ENCODE measurements at regions not wholly inside any gene's neighbourhood (a gene's known extent, or its start where the extent isn't known, plus 50 kb on each side); places are given as distances from the start of the nearest gene placed in this dataset.
"Not testable (repeated sequence)": the region's sequence is repeated elsewhere in the genome, so short reads cannot be mapped to it uniquely, and the experiment has no call there.

DNA sequence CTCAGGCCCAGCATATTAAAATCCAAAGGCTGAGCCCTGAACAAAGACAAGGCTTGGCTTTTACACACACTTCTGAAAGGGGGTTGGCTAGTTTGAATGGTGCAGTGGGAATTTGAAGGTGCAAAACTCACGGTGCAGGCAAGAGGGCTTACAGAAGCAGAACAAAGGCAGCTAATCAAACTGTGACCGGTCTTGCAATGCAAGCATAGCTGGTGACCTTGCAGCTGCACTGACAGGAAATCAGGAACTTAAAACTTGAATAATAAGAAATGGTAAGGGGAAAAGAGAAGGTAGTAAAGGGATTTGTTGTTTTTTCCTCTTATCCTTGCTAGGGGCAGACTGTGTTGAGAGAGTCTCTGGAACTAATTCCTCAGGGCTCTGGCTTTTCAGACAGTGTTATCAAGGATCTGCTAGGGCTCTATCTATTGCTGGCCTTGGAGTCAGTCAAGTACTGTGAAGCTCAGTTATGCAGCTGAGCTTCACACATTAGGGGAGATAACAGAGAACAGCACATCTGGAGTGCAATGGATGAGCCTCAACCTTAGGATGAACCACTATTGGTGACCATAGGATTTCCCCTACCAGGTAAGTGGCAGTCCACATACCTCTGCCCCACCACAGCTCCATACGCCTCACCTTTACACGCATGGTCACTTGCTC lies 97.6 kb downstream of the PPIAL4G start:
- DNase-seq = no peak

DNA sequence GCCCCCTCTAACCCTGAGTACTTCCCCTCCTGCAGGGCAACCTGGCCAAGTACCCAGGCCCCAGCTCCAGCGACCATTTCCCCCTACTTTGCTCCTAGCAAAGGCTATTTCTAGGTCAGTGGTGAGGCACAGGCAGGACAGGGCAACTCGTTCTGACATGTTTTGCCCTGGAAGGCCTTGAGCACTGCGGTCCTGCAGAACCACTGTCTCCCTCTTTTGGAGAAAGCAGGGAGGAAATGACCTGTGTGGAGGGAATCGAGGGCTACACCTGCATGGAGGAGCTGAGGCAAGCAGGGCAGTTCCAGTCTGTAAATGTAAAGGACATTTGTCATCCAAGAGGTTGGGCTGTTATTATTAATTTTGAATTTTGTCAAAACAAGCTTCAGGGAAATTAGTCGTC lies 99.1 kb downstream of the PPIAL4G start:
- DNase-seq = no peak

DNA sequence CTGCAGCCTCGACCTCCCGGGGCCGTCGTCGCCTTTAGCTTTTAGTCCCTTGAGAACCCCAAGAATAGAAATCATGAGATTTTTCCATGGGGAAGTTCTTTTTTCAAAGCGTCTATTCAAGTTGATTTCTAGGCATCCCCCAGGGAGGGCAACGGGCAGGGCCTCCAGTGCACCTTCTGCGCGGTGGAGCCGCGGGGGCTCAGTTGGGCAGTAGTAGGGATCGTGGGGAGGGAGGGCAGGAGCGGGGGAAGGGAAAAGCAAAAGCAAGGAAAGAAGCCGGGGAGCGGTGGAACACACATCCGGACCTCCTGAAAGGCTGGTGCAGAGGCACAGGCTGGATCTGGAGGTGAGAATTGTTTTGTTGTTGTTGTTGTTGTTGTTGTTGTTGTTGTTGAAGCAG lies 103.4 kb downstream of the PPIAL4G start:
- no peak for DNase-seq

DNA sequence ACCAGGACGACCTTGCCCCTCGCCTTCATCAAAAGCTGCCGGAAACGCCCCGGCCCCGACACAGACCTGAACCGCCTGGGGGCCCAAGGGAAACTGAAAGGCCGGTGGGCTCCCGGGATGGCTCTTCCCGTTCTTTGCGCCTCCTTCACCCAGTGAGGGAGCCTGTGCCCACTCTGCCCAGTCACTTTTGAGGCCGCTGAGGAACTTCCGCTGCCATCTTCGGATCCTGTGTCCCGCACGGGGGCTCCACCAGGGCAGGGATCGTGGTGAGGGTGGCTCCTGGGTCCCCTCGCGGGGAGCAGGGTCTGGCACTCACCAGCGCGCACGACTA lies 104.0 kb downstream of the PPIAL4G start:
- no peak for DNase-seq

DNA sequence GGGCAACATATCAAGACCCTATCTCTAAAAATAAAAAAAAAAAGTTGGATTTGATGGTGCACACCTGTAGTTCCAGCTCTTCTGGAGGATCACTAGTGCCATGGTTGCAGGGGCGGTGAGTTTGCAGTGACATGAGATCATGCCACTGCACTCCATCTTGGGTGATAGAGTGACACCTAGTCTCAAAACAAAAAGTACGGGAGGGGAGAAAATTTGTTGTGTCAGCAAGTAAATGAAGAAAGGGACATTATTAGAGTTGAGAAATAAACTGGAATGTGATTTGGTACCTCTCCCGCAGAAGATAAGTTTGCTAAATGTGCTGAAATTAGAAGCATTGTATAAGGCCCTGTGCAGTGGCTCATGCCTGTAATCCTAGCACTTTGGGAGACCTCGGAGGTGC lies 105.1 kb downstream of the PPIAL4G start:
- DNase-seq = not testable (repeated sequence)

DNA sequence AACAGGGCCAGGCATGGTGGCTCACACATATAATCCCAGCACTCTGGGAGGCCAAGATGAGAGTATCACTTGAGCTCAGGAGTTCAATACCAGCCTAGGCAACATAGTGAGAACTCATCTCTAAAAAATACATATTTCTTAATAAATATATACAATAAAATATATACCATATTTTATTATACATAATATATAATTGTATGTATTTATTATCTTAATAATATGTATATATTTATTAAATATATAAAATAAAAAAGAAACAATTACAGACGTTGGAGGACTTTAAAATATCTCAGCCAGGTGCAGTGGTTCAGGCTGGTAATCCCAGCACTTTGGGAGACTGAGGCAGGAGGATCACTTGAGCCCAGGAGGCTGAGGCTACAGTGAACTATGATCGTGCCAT lies 106.1 kb downstream of the PPIAL4G start:
- not testable (repeated sequence) for DNase-seq

DNA sequence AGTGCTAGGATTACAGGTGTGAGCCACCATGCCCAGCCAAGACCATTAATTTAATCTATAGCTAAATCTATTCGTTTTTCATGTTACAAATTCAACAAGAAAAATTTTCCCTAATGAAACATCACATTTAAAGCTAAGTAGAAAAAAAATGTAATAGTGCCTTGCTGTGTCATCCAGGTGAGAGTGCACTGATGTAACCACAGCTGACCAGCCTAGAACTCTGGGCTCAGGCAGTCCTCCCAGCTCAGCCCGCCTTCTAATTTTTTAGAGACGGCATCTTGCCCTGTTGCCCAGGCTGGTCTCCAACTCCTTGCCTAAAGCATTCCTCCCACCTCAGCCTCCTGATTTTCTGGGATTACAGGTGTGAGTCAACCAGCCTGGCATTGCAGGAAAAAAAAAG lies 109.0 kb downstream of the PPIAL4G start:
- DNase-seq = no peak

DNA sequence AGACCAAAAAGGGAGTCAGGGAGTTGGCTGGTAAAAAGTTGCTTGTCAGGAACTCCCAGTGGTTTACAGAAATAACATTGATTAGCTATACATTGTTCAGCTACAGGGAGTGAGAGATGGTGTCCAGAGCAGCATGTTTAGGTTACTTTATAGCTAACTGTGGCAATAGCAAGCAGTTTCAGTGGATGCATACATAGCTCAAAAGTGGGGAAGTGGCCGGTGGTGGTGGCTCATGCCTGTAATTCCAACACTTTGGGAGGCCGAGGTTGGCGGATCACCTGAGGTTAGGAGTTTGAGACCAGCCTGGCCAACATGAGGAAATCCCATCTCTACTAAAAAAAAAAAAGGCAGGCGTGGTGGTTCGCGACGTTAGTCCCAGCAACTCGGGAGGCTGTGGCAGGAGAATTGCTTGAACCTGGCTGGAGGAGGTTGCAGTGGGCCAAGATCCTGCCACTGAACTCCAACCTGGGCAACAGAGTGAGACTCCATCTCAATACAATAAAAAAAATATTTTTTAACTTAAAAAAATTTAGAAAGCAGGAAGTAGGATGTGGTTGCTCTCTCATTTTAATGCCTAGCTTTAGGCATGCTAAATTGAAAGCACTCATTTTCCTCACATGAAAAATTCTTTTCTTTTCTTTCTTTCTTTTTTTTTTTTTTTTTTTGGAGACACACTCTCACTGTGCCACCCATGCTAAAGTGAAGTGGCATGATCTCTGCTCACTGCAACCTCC lies 109.7 kb downstream of the PPIAL4G start:
- no peak for DNase-seq

DNA sequence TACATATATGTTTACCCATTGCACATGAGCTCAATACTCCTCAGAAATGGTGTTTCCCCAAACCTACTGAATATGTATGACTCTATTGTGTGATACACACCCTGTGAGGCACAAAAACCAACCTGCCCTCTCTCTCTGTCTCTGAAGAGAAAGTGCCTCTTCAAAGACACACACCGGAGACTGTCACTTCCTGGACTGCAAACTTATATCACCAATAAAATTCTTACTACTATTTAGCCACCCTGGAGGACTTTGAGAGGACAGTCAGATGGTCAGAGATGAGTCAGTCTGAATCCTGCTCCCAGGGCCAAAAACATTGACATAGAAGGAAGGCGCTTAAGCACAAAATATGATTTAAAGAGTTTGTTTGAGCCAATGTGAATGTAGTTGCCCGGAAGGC lies 110.4 kb downstream of the PPIAL4G start:
- DNase-seq = no peak

DNA sequence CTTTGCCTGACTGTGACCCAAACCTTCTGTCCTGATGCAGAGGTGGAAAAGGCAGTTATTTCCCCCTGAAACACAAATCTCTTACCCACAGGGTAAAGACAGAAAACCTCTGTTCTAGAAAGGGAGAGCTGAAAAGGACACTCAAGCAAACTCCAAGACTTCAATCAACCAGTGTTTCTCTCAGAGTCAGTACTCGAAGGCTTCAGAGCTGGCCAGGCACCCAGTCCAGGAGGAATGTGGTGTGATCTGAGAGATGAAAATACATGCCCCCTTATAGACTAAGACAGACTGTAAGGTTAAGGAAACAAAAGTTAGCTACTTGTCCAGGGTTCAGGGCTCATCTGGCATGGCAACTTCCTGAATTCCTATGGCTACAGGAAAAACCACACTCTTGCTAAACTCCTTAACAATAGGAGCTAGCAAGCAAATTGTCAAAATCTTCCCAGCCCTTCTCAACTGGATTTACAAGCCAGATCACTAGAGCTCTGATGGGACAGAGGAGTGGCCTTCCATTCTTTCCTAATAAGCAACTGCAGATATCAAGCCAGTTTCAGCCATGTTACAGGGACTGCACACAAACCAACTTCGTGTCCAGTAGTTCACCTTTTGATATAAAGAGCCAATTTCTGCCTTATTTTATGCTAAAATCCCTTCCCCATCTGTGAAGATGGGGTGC lies 110.9 kb downstream of the PPIAL4G start:
- not testable (repeated sequence) for DNase-seq

DNA sequence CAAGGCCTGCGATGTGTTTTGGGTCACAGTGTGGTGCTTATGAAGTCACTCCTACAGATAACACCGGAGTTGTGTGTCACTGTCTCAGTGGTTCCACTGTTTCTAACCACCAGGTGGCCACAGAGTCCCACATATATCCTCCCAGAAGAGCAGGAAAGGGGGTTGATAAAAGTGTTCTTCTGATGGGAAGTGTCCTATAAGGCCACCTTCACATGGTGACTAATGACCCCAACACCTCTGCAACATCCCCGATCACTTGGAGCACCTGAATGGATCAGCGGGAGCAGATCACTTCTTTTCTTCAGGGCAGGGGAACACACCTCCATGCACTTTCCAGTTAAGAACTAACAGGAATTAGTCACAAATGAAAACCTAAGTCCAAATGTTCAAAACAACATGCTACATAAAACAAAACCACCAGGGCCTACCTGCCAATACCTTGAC lies 111.5 kb downstream of the PPIAL4G start:
- DNase-seq = peak; percentile 92 to 97

DNA sequence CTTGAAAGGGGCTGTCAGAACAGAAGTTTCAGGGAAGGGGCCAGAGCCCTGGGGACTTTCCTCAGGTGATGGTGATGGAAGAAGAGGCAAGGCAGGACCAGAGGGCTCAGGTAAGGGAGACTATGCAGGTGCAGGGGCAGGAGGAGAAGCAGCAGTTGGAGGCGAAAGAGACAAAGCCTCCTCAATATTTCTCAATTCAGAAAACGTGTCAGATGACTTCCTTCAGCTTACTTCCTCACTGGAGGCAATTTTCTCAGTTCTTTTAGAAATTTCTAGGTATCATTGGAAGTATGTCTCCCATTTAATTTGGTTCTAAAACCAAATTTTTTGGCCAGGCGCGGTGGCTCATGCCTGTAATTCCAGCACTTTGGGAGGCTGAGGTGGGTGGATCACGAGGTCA lies 112.4 kb downstream of the PPIAL4G start:
- not testable (repeated sequence) for DNase-seq

DNA sequence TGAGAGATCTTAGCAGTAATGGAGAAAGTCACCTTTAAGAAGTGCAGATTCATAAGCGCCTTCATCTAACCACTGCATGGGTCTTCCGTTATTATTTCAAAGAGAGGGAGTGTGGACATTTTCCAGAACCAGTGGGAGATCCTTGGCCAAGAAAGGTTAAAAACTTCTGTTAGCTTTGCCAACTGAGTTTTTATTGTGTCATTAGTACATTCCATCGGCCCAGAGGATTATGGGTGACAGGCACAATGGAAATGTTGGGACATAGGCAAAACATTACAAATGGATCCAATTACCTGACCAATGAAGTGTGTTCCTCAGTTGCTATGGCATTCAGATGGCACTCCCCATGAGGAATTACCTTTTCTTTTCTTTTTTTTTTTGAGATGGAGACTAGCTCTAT lies 115.5 kb downstream of the PPIAL4G start:
- no peak for DNase-seq

DNA sequence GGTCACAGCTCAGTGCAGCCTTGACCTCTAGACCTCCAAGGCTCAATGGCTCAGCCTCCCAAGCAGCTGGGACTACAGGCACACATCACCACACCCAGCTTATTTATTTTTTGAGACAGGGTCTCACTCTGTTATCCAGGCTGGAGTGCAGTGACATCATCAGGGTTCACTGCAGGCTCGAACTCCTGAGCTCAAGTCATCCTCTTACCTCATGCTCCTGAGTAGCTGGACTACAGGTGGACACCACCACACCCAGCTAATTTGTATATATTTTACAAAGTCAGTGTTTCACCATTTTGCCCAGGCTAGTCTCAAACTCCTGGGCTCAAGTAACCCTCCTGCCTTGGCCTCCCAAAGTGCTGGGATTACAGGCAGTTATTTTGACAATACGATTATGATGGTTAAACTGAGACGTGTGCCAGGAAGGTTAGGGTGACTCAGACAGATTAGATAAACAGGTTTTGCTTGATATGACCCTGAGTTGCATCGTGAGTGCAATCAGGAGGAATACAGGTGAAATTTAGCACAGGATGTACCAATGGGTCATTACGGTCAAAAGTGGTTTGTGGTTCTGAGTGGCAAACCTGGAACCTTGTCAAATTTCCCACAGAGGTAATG lies 116.9 kb downstream of the PPIAL4G start:
- not testable (repeated sequence) for DNase-seq

DNA sequence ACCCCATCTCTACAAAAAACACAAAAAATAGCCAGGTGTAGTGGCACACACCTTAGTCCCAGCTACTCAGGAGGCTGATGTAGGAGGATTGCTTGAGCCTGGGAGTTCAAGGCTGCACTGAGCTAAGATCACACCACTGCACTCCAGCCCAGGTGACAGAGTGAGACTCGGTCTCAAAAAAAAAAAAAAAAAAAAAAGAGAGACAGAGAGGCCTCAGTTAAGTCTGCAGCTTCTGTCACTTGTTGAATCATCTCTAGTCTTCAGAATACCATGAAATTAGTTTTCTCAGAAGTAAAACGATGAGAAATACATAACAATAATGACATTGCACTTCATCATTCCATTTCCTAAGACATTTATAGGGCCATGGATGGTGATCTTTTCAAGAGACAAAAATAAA lies 118.0 kb downstream of the PPIAL4G start:
- DNase-seq = not testable (repeated sequence)

DNA sequence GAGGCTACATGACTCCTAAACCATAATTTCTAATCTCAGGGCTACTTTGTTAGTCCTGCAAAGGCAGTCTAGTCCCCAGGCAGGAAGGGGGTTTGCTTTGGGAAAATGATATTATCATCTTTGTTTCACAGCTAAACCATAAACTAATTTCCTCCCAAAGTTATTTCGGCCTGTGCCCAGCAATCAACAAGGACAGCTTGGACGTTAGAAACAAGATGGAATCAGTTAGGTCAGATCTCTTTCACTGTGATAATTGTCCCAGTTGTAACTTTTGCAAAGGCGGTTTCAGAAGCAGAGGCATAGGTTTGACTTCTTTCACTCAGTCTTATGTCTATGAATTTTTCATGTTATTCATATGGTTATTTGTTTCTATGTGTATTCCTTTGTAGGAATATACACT lies 119.1 kb downstream of the PPIAL4G start:
- DNase-seq = not testable (repeated sequence)

DNA sequence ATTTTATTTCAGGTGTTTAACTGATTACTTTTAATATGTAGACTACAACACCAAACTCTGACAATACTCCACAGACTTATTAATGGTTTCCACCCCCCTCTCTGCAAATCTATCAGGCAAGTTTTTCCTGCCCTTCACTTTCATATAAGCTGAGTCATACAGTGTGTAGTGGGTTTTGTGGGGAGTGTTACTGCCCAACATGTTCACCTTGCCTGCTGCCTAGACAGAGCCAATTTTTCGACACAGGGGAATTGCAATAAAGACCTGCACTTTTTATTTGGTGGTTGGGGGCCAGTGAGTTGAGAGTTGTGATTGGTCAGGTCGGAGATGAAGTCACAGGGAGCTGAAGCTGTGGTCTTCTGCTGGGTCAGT lies 119.7 kb downstream of the PPIAL4G start:
- DNase-seq = no peak

DNA sequence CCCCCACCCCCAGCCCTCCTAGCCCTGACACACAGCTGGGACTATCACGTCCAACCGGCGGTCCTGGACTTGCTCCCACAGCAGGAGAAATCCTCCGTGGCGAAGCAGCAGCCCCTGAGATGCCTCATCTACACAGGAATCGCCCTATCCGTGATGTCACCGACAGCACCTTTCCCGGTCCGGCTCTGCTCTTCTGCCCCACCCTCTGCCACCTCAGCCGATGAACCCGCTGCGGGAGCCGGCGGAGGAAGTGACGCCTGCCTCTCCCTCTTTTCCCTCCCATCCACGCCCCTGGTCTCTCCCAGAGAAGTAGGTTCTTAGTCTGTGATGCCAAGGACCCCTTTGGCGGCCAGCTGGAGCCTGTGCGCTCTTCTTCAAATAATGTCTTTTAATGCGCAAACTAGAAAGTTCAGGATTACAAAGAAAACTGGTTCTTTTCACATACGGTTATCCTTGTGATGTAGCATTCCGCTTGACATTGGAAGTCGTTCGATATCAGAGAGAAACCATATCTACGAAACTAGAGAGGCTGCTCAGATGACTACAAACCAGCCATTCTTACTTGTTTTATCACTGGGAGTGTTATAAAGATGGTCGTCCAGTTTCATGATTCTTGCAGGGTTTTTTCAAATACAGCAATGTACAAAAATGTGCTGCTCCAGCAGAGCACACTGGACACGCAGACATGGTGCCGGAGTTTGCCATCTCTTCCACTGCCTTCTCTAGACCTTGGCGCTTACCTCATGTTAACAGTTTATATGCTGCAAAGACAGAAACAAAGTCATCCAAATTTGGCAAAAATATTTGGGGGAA lies 120.3 kb downstream of the PPIAL4G start:
- no peak for DNase-seq

DNA sequence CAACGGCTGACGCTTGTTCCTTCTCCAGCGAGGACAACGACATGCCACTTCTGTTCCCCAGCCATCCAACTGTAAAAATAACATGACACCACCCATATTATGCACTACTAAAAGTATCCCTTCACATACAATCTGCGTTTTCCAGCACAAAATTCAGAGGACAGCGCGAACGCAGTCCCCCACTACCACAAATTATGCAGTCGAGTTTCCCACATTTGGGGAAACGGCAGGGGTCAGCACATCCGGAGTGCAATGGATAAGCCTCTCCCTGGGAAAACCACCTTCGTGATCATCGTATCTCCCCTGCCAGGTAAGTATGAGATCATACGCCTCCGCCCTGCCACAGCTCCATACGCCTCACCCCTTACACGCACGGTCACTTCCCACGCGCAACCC lies 120.9 kb downstream of the PPIAL4G start:
- no peak for DNase-seq

DNA sequence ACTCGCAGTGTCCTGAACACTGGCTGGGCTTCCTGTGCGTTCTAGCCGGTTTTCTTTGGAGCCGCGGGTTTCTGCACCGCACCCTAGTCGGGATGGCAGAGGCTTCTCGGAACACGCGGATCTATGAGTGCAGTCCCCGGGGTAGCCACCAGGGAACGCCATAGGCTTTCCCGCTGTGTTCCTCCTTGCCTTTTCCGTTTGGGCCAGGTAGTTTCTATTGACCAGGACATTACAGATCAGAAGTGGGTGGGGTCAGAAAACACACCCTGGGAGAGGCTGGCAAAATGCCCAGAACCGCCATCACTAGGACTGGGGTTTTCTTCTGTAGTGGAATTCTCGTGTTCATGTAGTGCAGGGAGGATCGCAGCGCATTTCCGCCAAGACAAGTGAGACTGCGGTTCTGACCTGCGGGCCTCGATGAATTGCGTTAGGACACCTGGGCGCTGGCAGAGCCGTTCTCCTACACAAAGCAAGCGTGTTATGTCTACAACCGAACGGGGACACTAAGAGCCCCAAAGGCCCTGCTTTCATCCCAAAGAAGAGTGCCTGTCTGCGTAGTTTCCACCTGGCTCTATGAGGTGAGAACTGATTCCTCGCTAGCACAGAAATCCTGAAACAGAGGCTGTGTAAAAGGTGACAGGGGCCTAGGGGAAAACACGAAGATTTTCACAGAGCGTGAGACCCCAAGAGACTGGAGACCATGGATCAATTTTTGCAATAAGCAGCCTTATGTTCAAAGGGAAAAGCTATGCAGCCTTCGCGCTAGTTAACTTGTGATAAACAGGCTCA lies 121.5 kb downstream of the PPIAL4G start:
- not testable (repeated sequence) for DNase-seq

DNA sequence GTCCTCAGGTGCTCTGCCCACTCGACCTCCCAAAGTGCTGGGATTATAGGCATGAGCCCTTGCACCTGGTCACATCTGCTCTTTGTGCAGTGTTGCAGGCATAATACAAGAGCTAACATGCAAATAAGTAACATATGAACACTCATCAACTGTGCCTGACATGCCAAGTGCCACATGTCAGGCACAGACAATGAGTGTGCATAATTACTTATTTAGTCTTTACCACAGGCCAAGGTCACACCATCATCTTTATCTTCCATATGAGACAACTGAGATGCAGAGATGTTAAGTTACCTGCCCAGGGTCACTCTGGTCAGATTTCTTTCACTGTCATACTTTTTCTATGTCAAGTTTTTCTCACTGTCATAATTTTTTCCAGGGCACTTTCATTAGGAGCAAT lies 126.1 kb downstream of the PPIAL4G start:
- peak; percentile 73 to 76 for DNase-seq

DNA sequence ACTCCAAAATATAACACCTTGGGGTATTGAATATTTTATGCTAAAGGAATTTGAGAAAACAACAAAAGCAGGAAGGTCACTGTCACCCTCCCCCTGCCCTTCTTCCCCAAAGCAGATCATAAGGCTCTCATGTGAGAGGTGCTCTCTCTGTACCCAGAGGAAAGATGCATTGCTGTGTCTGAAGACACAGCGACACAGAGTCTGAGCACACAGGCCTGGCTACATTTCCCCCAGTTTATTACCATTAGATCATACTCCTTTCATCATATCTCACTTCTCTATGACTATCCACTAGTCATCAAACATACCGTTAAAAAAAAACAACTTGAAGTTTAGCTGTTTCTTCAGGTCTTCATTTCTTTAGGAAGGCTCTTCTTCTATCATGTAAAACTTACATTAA lies 127.1 kb downstream of the PPIAL4G start:
- DNase-seq = no peak
